K562 (cell line): ENCODE measurements at regions not wholly inside any gene's neighbourhood (a gene's known extent, or its start where the extent isn't known, plus 50 kb on each side); places are given as distances from the start of the nearest gene placed in this dataset.

Experiments
- ATAC-seq: fragments of 200-7000 bp; cut with Tn5 transposase; 3 replicates; pipeline ENCODE4 v1.9.1; 2020; ENCODE audit warnings: moderate library complexity
- BruUV-seq: library from RNA; stranded (reverse); fragments of 400-500 nt; replicated peaks from 2 replicates; lab custom pipeline; 2021; lab: Mats Ljungman, UMichigan
- CTCF ChIA-PET: fragments of 300-600 bp; formaldehyde crosslinking; extraction: SDS; loops from one replicate; lab custom pipeline; 2021; ENCODE audit warnings: low intra/inter-chr PET ratio; lab: Yijun Ruan, JAX
- POLR2A ChIA-PET: fragments of 300-600, 350-650 bp; sonication (Branson Sonifier 250); formaldehyde crosslinking; extraction: SDS; loops from one replicate; lab custom pipeline; 2021; ENCODE audit warnings: antibody characterized with exemption, inconsistent platforms; lab: Yijun Ruan, JAX
- DNase-seq, 4 experiments: peaks; one replicate each; pipeline versions ENCODE4 v3.0.0 to v3.0.0-alpha.2; 2011 to 2018; ENCODE audit warnings: low spot score in 3 of 4, mixed read lengths in 3 of 4; ENCODE audit errors: extremely low read depth in 1 of 4
- FAIRE-seq: peaks from 2 replicates; lab custom pipeline; 2011; peaks lifted over from hg19 to GRCh38; lab: Jason Lieb, UNC
- H2AFZ ChIP-seq: 2 replicates; pipeline ENCODE4 v1.6.0; 2011; ENCODE audit warnings: low read depth, low read length, control low read depth, inconsistent platforms
- H3K27ac ChIP-seq: fragments of 200-600 bp; 3 replicates; pipeline ENCODE4 v1.8.0; 2011; ENCODE audit warnings: low read depth, mild to moderate bottlenecking, control low read depth, inconsistent platforms, low read length, moderate library complexity, mixed read lengths; ENCODE audit errors: extremely low read depth
- H3K27me3 ChIP-seq, 2 experiments: fragments of 300-600 bp in 1 of 2; 2 replicates in 1 of 2; 3 replicates in 1 of 2; pipeline versions ENCODE4 v1.6.0 to v1.8.0; 2011; ENCODE audit warnings: inconsistent platforms in 2 of 2, low read length in 2 of 2, mild to moderate bottlenecking in 1 of 2, mixed read lengths in 1 of 2, moderate library complexity in 1 of 2; ENCODE audit not compliant: control insufficient read depth in 2 of 2, insufficient read depth in 2 of 2
- H3K36me3 ChIP-seq: fragments of 300-600 bp; 3 replicates; pipeline ENCODE4 v1.8.0; 2011; ENCODE audit warnings: mild to moderate bottlenecking, low read length, inconsistent platforms; ENCODE audit not compliant: control insufficient read depth, insufficient read depth
- H3K4me1 ChIP-seq, 2 experiments: fragments of 200-600 bp in 1 of 2; replicated peaks in 1 of 2; 2 replicates in 1 of 2; 3 replicates in 1 of 2; pipeline versions ENCODE4 v1.5.1 to v1.8.0; 2011; ENCODE audit warnings: inconsistent platforms in 2 of 2, low read length in 2 of 2, mild to moderate bottlenecking in 1 of 2, mixed read lengths in 1 of 2, moderate library complexity in 1 of 2; ENCODE audit not compliant: control insufficient read depth in 2 of 2, insufficient read depth in 2 of 2
- H3K4me2 ChIP-seq: 2 replicates; pipeline ENCODE4 v1.6.1; 2011; ENCODE audit warnings: low read length, control low read depth, inconsistent platforms, mixed read lengths; ENCODE audit not compliant: insufficient read depth
- H3K4me3 ChIP-seq: fragments of 200-600 bp; sonication (generic), shearing (Covaris generic); 2 replicates; pipeline ENCODE4 v1.5.1; 2016; ENCODE audit warnings: control low read depth, inconsistent platforms
- H3K79me2 ChIP-seq: fragments of 200-600 bp; 3 replicates; pipeline ENCODE4 v1.8.0; 2011; ENCODE audit warnings: low read length, inconsistent platforms; ENCODE audit not compliant: control insufficient read depth, insufficient read depth
- H3K9ac ChIP-seq, 2 experiments: 2 replicates each; pipeline versions ENCODE4 v1.6.0 to v1.6.1; 2011; ENCODE audit warnings: low read depth in 2 of 2, low read length in 2 of 2, control low read depth in 1 of 2, inconsistent platforms in 1 of 2, mild to moderate bottlenecking in 1 of 2, mixed read lengths in 1 of 2; ENCODE audit not compliant: insufficient read depth in 1 of 2
- H3K9me1 ChIP-seq: one replicate; pipeline ENCODE4 v1.6.0; 2011; ENCODE audit warnings: inconsistent platforms, mild to moderate bottlenecking, low read length, moderate library complexity; ENCODE audit not compliant: control insufficient read depth, insufficient read depth
- H3K9me3 ChIP-seq: replicated peaks from 2 replicates; pipeline ENCODE4 v1.5.1; 2011; ENCODE audit warnings: low read depth, low read length, inconsistent platforms; ENCODE audit not compliant: control insufficient read depth, insufficient read depth
- H4K20me1 ChIP-seq: replicated peaks from 2 replicates; pipeline ENCODE4 v1.6.1; 2011; ENCODE audit warnings: low read length, inconsistent platforms, mixed read lengths; ENCODE audit not compliant: control insufficient read depth, insufficient read depth
- CGGBP1 ChIP-seq: fragments of 250-450 bp; sonication (Bioruptor Pico); IDR thresholded peaks from 2 replicates; pipeline ENCODE4 v1.9.0; 2021; ENCODE audit warnings: mild to moderate bottlenecking
- EP300 ChIP-seq: IDR thresholded peaks from 2 replicates; pipeline ENCODE4 v1.6.1; 2012; ENCODE audit warnings: low read length, improper control_type of control experiment
- SMC3 ChIP-seq: conservative IDR thresholded peaks from 2 replicates; pipeline ENCODE4 v1.6.1; 2011; ENCODE audit warnings: low read depth, low read length, improper control_type of control experiment; ENCODE audit not compliant: insufficient read depth
- ZBTB33 ChIP-seq: sonication (generic); formaldehyde crosslinking; IDR thresholded peaks from 2 replicates; pipeline ENCODE4 v1.8.1; 2023; ENCODE audit warnings: mild to moderate bottlenecking, missing genetic modification reagents
- ZNF277 ChIP-seq: fragments of 250-450 bp; sonication (Bioruptor Pico); IDR thresholded peaks from 2 replicates; pipeline ENCODE4 v1.8.0; 2022; ENCODE audit warnings: inconsistent platforms, mild to moderate bottlenecking, moderate library complexity, borderline replicate concordance
- ZNF717 ChIP-seq: fragments of 250-450 bp; sonication (Bioruptor Pico); IDR thresholded peaks from 2 replicates; pipeline ENCODE4 v1.5.0; 2021
- WGBS: fragments of 100-300 bp; shearing (Covaris generic); methylation state at CpG from one replicate; pipeline ENCODE4 v1.1.6; 2016; ENCODE audit warnings: low coverage, mixed read lengths; ENCODE audit not compliant: insufficient coverage; ENCODE audit errors: missing lambda C conversion rate; 5-methylcytosine and 5-hydroxymethylcytosine counted together
- in situ Hi-C: fragments of 300-500 bp; cut with MboI; formaldehyde crosslinking; loops from 4 replicates; pipeline ENCODE4 v1.15.0; 2018; ENCODE audit warnings: inconsistent platforms, mixed read lengths
- intact Hi-C: fragments of 100-400 bp; cut with micrococcal nuclease; formaldehyde crosslinking; loops from 2 replicates; pipeline ENCODE4 v1.14.2; 2022

- H3K79me2 ChIP-seq: no peaks in the 10 kb centered on the region
- H3K4me1 ChIP-seq: no peaks in the 10 kb centered on the region
- FAIRE-seq (no peak), DNase-seq (no peak), ATAC-seq (no peak)
- H3K4me2 ChIP-seq: no peak overlapping the region
- TF ChIP-seq CGGBP1 (CRISPR knock-in tag) (no peak), SMC3 (no peak), ZNF717 (CRISPR knock-in tag) (no peak), EP300 (no peak), ZBTB33 (no peak), ZNF277 (CRISPR knock-in tag) (no peak)
- no peaks in the 10 kb centered on the region for H3K9me1 ChIP-seq
- in situ Hi-C loops: no loop called here
- ChIA-PET CTCF (no interaction called here), POLR2A (no interaction called here)
- BruUV-seq: no TSS peak
- WGBS: 0% methylated on average over 4 of the region's 4 CpGs
- no peaks in the 10 kb centered on the region for H4K20me1 ChIP-seq
- H3K27me3 ChIP-seq: no peaks in the 10 kb centered on the region
- no peak overlapping the region for H3K4me3 ChIP-seq
- no peaks in the 10 kb centered on the region for H3K9me3 ChIP-seq
- no peak overlapping the region for H2AFZ ChIP-seq
- no peak overlapping the region for H3K9ac ChIP-seq
- H3K27ac ChIP-seq: no peak overlapping the region
- intact Hi-C loops: no loop called here
- H3K36me3 ChIP-seq: no peaks in the 10 kb centered on the region
Observed at GRCh38 chr11:90700789-90701439, 478.1 kb upstream of the CHORDC1 start.
